Activated CD8-positive, alpha-beta memory T cell treated with anti-CD3 and anti-CD28 coated beads for 36 hours (primary cell): ENCODE measurements at regions not wholly inside any gene's neighbourhood (a gene's known extent, or its start where the extent isn't known, plus 50 kb on each side); places are given as distances from the start of the nearest gene placed in this dataset.
"Not testable (repeated sequence)": the region's sequence is repeated elsewhere in the genome, so short reads cannot be mapped to it uniquely, and the experiment has no call there.

Experiments
- CTCF ChIA-PET: fragments of 350-600 bp; sonication (Branson Sonifier 250); formaldehyde crosslinking; loops from one replicate; lab custom pipeline; 2021; ENCODE audit warnings: antibody characterized with exemption; lab: Charles Lee
- POLR2A ChIA-PET: fragments of 350-600 bp; sonication (Branson Sonifier 250); formaldehyde crosslinking; loops from one replicate; lab custom pipeline; 2021; ENCODE audit warnings: antibody characterized with exemption; lab: Charles Lee

- CTCF ChIA-PET: no interaction called here
- POLR2A ChIA-PET: no interaction called here
These were observed 1406.5 kb downstream of the STIM2 start for GRCh38 chr4:28267166-28267565.

- ChIA-PET POLR2A (no interaction called here), CTCF (no interaction called here)
These were observed 1408.8 kb downstream of the STIM2 start for GRCh38 chr4:28269426-28269825.

GRCh38 chr4:28277931-28278330 is 1417.3 kb downstream of the STIM2 start:
- ChIA-PET POLR2A (no interaction called here), CTCF (no interaction called here)

- ChIA-PET POLR2A (no interaction called here), CTCF (no interaction called here)
These were observed 1418.0 kb downstream of the STIM2 start for GRCh38 chr4:28278676-28279075.

- POLR2A ChIA-PET: no interaction called here
These were observed 1418.6 kb downstream of the STIM2 start for GRCh38 chr4:28279249-28279648.

GRCh38 chr4:28286266-28286665 is 1425.6 kb downstream of the STIM2 start:
- CTCF ChIA-PET: interaction anchor here (0.5 kb wide), 1 partner anchor 313 kb away, joined by 4 read pairs; no protein-coding TSS in a partner anchor
- POLR2A ChIA-PET: not testable (repeated sequence)

More at GRCh38 chr4:28279249-28279648, 1418.6 kb downstream of the STIM2 start:
- CTCF ChIA-PET: no interaction called here

- ChIA-PET POLR2A (no interaction called here), CTCF (no interaction called here)
These were observed 1427.2 kb downstream of the STIM2 start for GRCh38 chr4:28287831-28288233.

- CTCF ChIA-PET: no interaction called here
- POLR2A ChIA-PET: no interaction called here
These were observed 1435.6 kb downstream of the STIM2 start for GRCh38 chr4:28296239-28296638.

GRCh38 chr4:28310926-28311325 is 1450.3 kb downstream of the STIM2 start:
- POLR2A ChIA-PET: no interaction called here
- CTCF ChIA-PET: no interaction called here

GRCh38 chr4:28312497-28312896 is 1451.9 kb downstream of the STIM2 start:
- CTCF ChIA-PET, POLR2A ChIA-PET: not testable (repeated sequence)

GRCh38 chr4:28313729-28314713 is 1453.4 kb downstream of the STIM2 start:
- POLR2A ChIA-PET: no interaction called here
- CTCF ChIA-PET: no interaction called here

- ChIA-PET CTCF (no interaction called here), POLR2A (no interaction called here)
These were observed 1456.6 kb downstream of the STIM2 start for GRCh38 chr4:28317221-28317620.

- POLR2A ChIA-PET: no interaction called here
- CTCF ChIA-PET: no interaction called here
These were observed 1473.6 kb downstream of the STIM2 start for GRCh38 chr4:28334249-28334648.

- ChIA-PET CTCF (no interaction called here), POLR2A (no interaction called here)
These were observed 1481.1 kb downstream of the STIM2 start for GRCh38 chr4:28341784-28342183.

GRCh38 chr4:28350485-28350884 is 1489.8 kb downstream of the STIM2 start:
- ChIA-PET POLR2A (no interaction called here), CTCF (interaction anchor here (1.5 kb wide), 1 partner anchor 424 kb away, joined by 3 read pairs; no protein-coding TSS in a partner anchor)

GRCh38 chr4:28351102-28351501 is 1490.5 kb downstream of the STIM2 start:
- POLR2A ChIA-PET: no interaction called here
- CTCF ChIA-PET: interaction anchor here (1.5 kb wide), 1 partner anchor 425 kb away, joined by 3 read pairs; no protein-coding TSS in a partner anchor

GRCh38 chr4:28351826-28352225 is 1491.2 kb downstream of the STIM2 start:
- ChIA-PET CTCF (no interaction called here), POLR2A (no interaction called here)

GRCh38 chr4:28354880-28355656 is 1494.4 kb downstream of the STIM2 start:
- ChIA-PET POLR2A (no interaction called here), CTCF (no interaction called here)

- CTCF ChIA-PET: no interaction called here
These were observed 1497.3 kb downstream of the STIM2 start for GRCh38 chr4:28357990-28358389.

GRCh38 chr4:28358606-28359005 is 1498.0 kb downstream of the STIM2 start:
- ChIA-PET CTCF (no interaction called here), POLR2A (no interaction called here)

More at GRCh38 chr4:28357990-28358389, 1497.3 kb downstream of the STIM2 start:
- POLR2A ChIA-PET: no interaction called here
